ENCODE measurements at regions not wholly inside any gene's neighbourhood (a gene's known extent, or its start where the extent isn't known, plus 50 kb on each side); places are given as distances from the start of the nearest gene placed in this dataset.
A peak's percentile ranks its signal among the peaks of the same experiment; 100 is the strongest.
"Not testable (repeated sequence)": the region's sequence is repeated elsewhere in the genome, so short reads cannot be mapped to it uniquely, and the experiment has no call there.

DNA sequence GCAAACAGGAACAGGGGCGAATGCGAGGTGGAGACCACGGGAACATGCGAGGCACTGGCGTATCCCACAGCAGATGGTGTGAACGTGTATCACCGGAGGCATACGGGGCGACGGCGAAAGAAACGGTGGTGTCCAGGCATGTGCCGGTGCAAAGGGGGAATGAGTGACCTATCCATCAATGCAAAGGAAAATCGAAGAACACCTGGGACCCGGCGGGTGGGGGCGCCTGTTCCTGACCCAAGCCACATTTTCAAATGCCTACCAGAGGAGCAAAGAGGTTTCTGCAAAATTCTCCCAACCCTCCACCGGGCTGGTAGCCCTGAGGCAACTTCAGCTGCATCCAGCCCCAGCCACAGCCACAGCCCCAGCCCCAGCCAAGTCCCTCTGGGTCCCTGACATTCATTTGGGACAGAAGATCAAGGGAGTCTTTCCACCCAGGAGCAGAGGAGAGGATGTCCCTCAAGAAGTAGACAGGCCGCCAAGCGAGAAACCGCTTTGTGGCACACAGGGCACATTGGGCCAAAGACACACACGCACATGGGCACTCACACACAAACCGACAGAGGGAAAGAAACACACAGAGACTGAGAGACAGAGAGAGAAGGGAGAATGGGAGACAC, 164.0 kb upstream of the ZNF337 start:
- no peaks in the 10 kb centered on the region for H3K27me3 ChIP-seq (ENCODE audit: insufficient read depth in 3 of 3, low read length in 2 of 3)
- 41 to 55% (median 54%) methylated on average over 23 of the region's 23 CpGs for WGBS, 3 donors
- intact Hi-C loops (cut with DNase I): no loop called here
- TF ChIP-seq, protein P1, sequence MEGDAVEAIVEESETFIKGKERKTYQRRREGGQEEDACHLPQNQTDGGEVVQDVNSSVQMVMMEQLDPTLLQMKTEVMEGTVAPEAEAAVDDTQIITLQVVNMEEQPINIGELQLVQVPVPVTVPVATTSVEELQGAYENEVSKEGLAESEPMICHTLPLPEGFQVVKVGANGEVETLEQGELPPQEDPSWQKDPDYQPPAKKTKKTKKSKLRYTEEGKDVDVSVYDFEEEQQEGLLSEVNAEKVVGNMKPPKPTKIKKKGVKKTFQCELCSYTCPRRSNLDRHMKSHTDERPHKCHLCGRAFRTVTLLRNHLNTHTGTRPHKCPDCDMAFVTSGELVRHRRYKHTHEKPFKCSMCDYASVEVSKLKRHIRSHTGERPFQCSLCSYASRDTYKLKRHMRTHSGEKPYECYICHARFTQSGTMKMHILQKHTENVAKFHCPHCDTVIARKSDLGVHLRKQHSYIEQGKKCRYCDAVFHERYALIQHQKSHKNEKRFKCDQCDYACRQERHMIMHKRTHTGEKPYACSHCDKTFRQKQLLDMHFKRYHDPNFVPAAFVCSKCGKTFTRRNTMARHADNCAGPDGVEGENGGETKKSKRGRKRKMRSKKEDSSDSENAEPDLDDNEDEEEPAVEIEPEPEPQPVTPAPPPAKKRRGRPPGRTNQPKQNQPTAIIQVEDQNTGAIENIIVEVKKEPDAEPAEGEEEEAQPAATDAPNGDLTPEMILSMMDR (IDR thresholded peaks at IDR 0.05): no peak
- no peak overlapping the region for H3K27ac ChIP-seq
- peak overlapping the region; percentile 63 for H3K4me3 ChIP-seq
- H3K36me3 ChIP-seq (ENCODE audit: insufficient read depth in 1 of 2, low read depth in 1 of 2): no peaks in the 10 kb centered on the region
- no peak for DNase-seq
- H3K9me3 ChIP-seq: no peaks in the 10 kb centered on the region
- H3K4me1 ChIP-seq: peaks cover 5% of the 10 kb centered on the region
- ATAC-seq: no peak

DNA sequence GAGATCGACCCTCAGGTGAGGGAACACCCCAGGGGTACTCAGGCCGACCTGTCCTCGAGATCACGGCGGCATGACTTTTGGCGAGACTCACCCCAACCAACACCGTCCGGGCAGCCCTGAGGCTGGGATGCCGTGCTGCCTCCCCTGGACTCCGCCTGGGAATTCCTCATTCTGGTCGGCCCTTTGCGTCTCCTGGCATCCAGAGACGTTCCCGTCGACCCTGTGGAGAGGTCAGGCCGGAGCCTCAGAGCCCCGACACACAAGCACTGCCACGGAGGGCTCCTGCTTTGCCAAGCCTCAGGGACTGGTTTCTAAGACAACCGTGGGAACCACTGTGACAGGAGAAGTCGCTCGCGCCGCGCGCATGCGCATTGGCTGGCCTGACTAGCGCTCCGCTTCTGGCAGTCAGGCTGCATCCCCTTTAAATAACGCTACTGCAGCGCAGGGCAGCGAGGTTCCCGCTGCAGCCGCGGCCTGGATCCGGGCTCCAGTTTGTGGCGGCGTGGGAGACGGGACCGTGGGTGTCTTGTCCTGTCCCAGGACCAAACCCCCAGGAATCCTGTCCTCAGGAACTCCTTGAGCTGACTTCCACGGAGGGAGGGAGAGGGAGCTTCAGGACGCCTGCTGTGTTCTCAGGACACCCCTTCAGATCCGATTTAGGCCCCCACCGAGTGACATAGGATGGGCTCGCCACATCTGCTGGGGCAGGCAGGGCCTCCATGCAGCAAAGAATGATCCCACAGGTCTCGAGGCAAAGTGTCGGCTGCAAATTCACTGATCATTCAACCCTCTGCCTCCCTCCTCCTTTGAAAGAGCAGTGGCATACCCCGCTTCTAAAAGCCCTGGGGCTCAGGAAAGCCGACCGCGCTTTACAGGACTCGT, 163.2 kb upstream of the ZNF337 start:
- Histone ChIP-seq H3K27me3 (ENCODE audit: insufficient read depth in 3 of 3, low read length in 2 of 3) (no peaks in the 10 kb centered on the region), H3K4me3 (peak overlapping the region; percentile 63), H3K27ac (no peak overlapping the region), H3K4me1 (peaks cover 5% of the 10 kb centered on the region), H3K9me3 (no peaks in the 10 kb centered on the region), H3K36me3 (ENCODE audit: insufficient read depth in 1 of 2, low read depth in 1 of 2) (no peaks in the 10 kb centered on the region)
- TF ChIP-seq, protein P1 (IDR thresholded peaks at IDR 0.05): no peak
- 12 to 19% (median 15%) methylated on average over 50 to 51 of the region's 51 CpGs for WGBS, 3 donors
- ATAC-seq (peak; percentile 59 to 76 (median 72)), DNase-seq (peak; percentile 78 to 89)
- intact Hi-C loops (cut with DNase I): no loop called here

DNA sequence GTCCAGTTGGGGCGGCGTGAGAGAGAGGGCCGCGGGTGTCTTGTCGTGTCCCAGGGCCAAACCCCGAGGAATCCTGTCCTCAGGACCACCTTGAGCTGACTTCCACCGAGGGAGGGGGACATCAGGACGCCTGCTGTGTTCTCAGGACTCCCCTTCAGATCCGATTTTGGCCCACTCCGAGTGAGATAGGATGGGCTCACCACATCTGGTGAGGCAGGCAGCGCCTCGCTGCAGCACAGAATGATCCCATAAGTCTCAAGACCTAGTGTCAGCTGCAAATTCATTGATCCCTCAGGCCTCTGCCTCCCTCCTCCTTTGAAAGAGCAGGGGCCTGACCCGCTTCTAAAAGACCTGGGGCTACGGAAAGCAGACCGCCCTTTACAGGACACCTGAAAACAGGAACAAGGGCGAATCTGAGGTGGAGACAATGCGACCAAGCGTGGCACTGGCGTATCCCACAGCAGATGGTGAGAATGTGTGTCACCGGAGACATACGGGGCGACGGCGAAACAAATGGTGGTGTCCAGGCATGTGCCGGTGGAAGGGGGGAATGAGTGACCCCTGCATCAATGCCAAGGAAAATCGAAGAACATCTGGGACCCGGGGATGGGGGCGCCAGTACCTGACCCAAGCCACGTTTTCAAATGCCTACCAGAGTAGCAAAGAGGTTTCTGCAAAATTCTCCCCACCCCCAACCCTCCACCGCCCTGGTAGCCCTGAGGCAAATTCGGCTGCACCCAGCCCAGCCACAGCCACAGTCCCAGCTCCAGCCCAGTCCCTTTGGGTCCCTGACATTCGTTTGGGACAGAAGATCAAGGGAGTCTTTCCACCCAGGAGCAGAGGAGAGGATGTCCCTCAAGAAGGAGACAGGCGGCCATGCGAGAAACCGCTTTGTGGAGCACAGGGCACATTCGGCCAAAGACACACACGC, 162.1 kb upstream of the ZNF337 start:
- Histone ChIP-seq H3K36me3 (ENCODE audit: insufficient read depth in 1 of 2, low read depth in 1 of 2) (no peaks in the 10 kb centered on the region), H3K27ac (no peak overlapping the region), H3K4me3 (peak overlapping the region; percentile 63), H3K4me1 (peaks cover 5% of the 10 kb centered on the region), H3K27me3 (ENCODE audit: insufficient read depth in 3 of 3, low read length in 2 of 3) (no peaks in the 10 kb centered on the region), H3K9me3 (no peaks in the 10 kb centered on the region)
- ATAC-seq: no peak
- WGBS, 3 donors: 51 to 58% (median 55%) methylated on average over 37 of the region's 37 CpGs
- TF ChIP-seq, protein P1 (IDR thresholded peaks at IDR 0.05): no peak
- no peak for DNase-seq
- intact Hi-C loops (cut with DNase I): no loop called here

DNA sequence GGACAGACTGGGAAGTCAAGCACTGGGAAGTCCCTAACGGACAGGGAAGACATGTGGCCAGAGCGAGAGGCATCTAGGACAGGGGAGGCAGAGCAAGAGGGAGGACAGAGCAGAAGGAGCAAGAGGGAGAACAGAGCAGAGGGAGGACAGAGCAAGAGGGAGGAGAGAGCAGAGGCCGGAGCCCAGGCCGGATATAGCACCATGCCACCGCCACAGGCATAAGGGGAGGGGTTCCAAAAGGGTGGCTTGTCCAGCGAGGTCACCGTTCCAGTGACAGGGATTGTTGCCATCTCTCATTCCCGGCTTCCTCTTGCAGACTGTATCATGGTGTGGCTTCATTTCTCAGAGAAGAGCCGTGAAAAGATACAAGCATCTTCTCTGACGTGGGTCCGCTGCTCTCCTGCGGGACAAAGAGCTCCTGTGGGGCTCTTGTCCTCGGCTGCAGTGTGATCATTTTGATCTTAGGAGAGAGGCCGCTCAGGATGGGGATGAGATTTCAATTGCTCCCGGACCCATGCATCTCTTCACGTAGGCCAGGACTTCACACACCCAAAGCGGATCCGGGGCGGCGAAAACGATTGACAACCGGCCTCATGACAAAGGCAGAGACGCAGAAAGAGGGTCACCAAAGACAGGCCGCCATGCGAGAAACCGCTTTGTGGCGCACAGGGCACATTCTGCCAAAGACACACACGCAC, 160.6 kb upstream of the ZNF337 start:
- intact Hi-C loops (cut with DNase I); H3K9me3 ChIP-seq; H3K27ac ChIP-seq; H3K4me1 ChIP-seq; DNase-seq; H3K27me3 ChIP-seq (ENCODE audit: insufficient read depth in 3 of 3, low read length in 2 of 3); H3K4me3 ChIP-seq; H3K36me3 ChIP-seq (ENCODE audit: insufficient read depth in 1 of 2, low read depth in 1 of 2); ATAC-seq: not testable (repeated sequence)
- 86 to 92% (median 91%) methylated on average over 28 of the region's 28 CpGs for WGBS, 3 donors
